ENCODE measurements at regions not wholly inside any gene's neighbourhood (a gene's known extent, or its start where the extent isn't known, plus 50 kb on each side); places are given as distances from the start of the nearest gene placed in this dataset.

DNA sequence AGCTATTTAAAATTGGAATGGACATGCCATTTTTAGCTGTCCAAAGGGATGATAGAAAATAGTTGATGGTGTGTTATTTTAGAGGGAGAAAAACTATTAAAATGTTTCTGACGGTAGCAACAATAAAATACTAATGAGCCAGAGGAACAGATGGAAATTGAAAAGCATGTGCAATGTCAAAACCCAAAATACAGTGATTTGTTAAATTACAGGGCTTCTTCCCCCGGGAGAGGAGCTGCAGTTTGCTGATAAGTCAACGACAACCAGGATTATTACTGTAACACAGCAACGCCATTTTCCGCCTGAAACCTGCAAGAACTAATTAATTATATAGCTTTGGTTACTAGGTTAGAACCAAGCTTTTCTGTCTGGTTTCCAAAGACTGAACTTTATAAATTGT is 179.6 kb upstream of the SPTLC3 start:
- ChIA-PET POLR2A (ENCODE audit: low non-redundant PET) (no interaction called here), CTCF (no interaction called here)
- no peak overlapping the region for H3K27ac ChIP-seq
- TF ChIP-seq, protein P1, sequence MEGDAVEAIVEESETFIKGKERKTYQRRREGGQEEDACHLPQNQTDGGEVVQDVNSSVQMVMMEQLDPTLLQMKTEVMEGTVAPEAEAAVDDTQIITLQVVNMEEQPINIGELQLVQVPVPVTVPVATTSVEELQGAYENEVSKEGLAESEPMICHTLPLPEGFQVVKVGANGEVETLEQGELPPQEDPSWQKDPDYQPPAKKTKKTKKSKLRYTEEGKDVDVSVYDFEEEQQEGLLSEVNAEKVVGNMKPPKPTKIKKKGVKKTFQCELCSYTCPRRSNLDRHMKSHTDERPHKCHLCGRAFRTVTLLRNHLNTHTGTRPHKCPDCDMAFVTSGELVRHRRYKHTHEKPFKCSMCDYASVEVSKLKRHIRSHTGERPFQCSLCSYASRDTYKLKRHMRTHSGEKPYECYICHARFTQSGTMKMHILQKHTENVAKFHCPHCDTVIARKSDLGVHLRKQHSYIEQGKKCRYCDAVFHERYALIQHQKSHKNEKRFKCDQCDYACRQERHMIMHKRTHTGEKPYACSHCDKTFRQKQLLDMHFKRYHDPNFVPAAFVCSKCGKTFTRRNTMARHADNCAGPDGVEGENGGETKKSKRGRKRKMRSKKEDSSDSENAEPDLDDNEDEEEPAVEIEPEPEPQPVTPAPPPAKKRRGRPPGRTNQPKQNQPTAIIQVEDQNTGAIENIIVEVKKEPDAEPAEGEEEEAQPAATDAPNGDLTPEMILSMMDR (conservative IDR thresholded peaks at IDR 0.05; ENCODE audit: low read depth): no peak
- DNase-seq (ENCODE audit: low spot score): no peak

DNA sequence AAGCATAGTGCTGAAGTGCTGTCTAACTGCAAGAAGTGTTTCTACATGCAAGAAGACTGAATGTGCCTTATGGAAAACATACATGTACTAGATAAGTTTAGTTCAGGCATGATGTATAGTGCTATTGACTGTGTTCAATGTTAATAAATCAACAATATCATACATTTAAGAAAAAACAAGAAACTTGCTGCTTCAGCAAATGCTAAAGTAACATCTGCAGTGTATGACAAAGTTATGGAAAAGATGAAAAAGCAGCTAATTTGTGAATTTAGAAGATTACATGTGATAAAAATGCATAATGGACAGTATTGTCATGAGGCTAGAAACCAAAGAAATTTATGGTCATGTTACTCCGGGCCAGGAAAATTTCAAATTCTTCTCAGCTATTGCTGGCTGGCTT is 174.9 kb upstream of the SPTLC3 start:
- ChIA-PET POLR2A (ENCODE audit: low non-redundant PET) (no interaction called here), CTCF (no interaction called here)
- DNase-seq (ENCODE audit: low spot score): no peak
- H3K27ac ChIP-seq: no peak overlapping the region
- TF ChIP-seq, protein P1 (conservative IDR thresholded peaks at IDR 0.05; ENCODE audit: low read depth): no peak

DNA sequence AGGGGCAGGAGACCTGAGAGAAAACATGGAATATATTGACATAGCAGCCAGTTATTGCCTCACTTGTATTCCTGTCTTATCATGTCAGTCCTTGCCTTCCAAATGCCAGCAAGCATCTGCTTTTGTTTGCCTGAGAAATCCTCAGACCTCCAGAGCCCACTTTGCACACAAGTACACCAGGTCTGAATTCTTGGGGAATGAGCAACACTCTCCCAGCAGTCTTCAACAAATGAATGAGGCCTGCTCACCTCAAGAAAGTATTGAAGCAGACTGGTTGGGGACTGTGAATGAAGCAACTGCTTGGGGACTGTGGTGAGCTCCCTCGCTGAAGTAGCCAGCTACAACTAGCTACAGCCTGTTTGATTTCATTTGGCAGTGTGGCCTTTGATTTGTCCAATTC is 172.8 kb upstream of the SPTLC3 start:
- no peak overlapping the region for H3K27ac ChIP-seq
- no peak for DNase-seq (ENCODE audit: low spot score)
- TF ChIP-seq, protein P1 (conservative IDR thresholded peaks at IDR 0.05; ENCODE audit: low read depth): no peak
- POLR2A ChIA-PET (ENCODE audit: low non-redundant PET): no interaction called here
- CTCF ChIA-PET: no interaction called here

- DNase-seq (ENCODE audit: low spot score): no peak
- CTCF ChIA-PET: interaction anchor here (0.7 to 1.2 kb wide), 2 partner anchors 11 to 71 kb away, joined by 3 read pairs; no protein-coding TSS in a partner anchor
- TF ChIP-seq, protein P1 (conservative IDR thresholded peaks at IDR 0.05; ENCODE audit: low read depth): no peak
Observed at GRCh38 chr20:12837646-12838045, 171.1 kb upstream of the SPTLC3 start.

GRCh38 chr20:12838261-12838866 is 170.4 kb upstream of the SPTLC3 start:
- DNase-seq (ENCODE audit: low spot score): no peak
- CTCF ChIA-PET: interaction anchor here (0.6 to 1.2 kb wide), 3 partner anchors 10 to 690 kb away, joined by 3 read pairs; no protein-coding TSS in a partner anchor
- no peak overlapping the region for H3K27ac ChIP-seq
- TF ChIP-seq, protein P1 (conservative IDR thresholded peaks at IDR 0.05; ENCODE audit: low read depth): peak; percentile 18; the same call in 1 of the 2 replicates
- POLR2A ChIA-PET (ENCODE audit: low non-redundant PET): no interaction called here

More at GRCh38 chr20:12837646-12838045, 171.1 kb upstream of the SPTLC3 start:
- POLR2A ChIA-PET (ENCODE audit: low non-redundant PET): no interaction called here
- H3K27ac ChIP-seq: no peak overlapping the region

GRCh38 chr20:12847872-12848271 is 160.9 kb upstream of the SPTLC3 start:
- peak; percentile 2 for DNase-seq (ENCODE audit: low spot score)
- TF ChIP-seq, protein P1 (conservative IDR thresholded peaks at IDR 0.05; ENCODE audit: low read depth): no peak
- H3K27ac ChIP-seq: no peak overlapping the region
- ChIA-PET CTCF (interaction anchor here (1.1 kb wide), 1 partner anchor 10 kb away, joined by 3 read pairs; no protein-coding TSS in a partner anchor), POLR2A (ENCODE audit: low non-redundant PET) (no interaction called here)
